Immature natural killer cell (primary cell): ENCODE measurements at regions not wholly inside any gene's neighbourhood (a gene's known extent, or its start where the extent isn't known, plus 50 kb on each side); places are given as distances from the start of the nearest gene placed in this dataset.

ENCODE experiments used
- DNase-seq, 3 donors: peaks; one replicate each; pipeline ENCODE4 v3.0.0; 2022; ENCODE audit warnings: mixed read lengths in 1 of 3
- H3K27ac Mint-ChIP-seq, 6 donors: one replicate each; pipeline ENCODE4 v1.8.0; 2020; ENCODE audit warnings: mixed read lengths in 6 of 6, mild to moderate bottlenecking in 5 of 6, inconsistent platforms in 4 of 6, moderate library complexity in 3 of 6
- H3K27me3 Mint-ChIP-seq, 3 donors: one replicate each; pipeline ENCODE4 v1.8.0; 2020 to 2021; ENCODE audit warnings: low read depth in 3 of 3, mild to moderate bottlenecking in 3 of 3, mixed read lengths in 3 of 3, moderate library complexity in 3 of 3, inconsistent platforms in 1 of 3
- H3K36me3 Mint-ChIP-seq, 3 donors: one replicate each; pipeline ENCODE4 v1.8.0; 2020; ENCODE audit warnings: mixed read lengths in 3 of 3, inconsistent platforms in 2 of 3, mild to moderate bottlenecking in 2 of 3
- H3K4me1 Mint-ChIP-seq, 2 donors: one replicate each; pipeline ENCODE4 v1.8.0; 2020; ENCODE audit warnings: inconsistent platforms in 2 of 2, mild to moderate bottlenecking in 2 of 2, mixed read lengths in 2 of 2, moderate library complexity in 1 of 2
- H3K4me3 Mint-ChIP-seq, 5 donors: one replicate each; pipeline ENCODE4 v1.8.0; 2020; ENCODE audit warnings: mild to moderate bottlenecking in 5 of 5, mixed read lengths in 5 of 5, inconsistent platforms in 3 of 5, moderate library complexity in 3 of 5
- H3K9me3 Mint-ChIP-seq, 6 donors: one replicate each; pipeline ENCODE4 v1.8.0; 2020; ENCODE audit warnings: mild to moderate bottlenecking in 6 of 6, mixed read lengths in 6 of 6, inconsistent platforms in 4 of 6, moderate library complexity in 3 of 6

GRCh38 chr3:110243081-110243480 is 828.5 kb upstream of the NECTIN3 start:
- Mint-ChIP-seq H3K4me1 (no peaks in the 10 kb centered on the region), H3K27ac (no peak overlapping the region), H3K27me3 (peaks cover 0 to 3% (median 1%) of the 10 kb centered on the region in 3 donors), H3K4me3 (no peak overlapping the region), H3K36me3 (no peaks in the 10 kb centered on the region), H3K9me3 (peaks cover 0 to 10% (median 4%) of the 10 kb centered on the region in 6 donors)
- DNase-seq: no peak

DNA sequence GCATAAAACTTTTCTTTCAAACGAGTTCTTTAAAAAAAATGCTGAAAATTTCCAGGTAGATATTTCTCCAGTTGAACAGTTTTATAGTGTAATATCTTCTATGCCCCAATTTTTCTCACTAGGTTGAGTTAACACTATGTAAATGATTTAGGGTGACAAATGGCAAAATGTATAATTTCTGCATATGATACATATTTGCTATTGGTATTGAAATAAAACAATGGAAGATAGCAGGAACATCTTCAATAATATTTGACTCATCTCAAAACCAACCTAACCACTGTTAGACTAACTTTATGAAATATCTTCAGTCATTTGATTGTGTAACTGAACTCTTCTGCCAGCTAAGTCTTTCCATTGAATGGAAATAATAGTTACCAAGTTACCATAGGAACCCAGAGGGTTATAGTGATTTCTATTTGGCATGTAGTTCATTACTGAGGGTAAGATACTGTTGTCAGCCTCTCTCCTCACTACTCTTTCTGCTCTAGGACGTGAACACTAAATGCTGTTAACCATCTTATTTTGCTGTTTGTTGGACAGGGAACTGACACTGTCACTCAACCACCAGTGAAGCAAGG is 824.7 kb upstream of the NECTIN3 start:
- Mint-ChIP-seq H3K4me1 (no peaks in the 10 kb centered on the region), H3K27ac (no peak overlapping the region), H3K36me3 (no peaks in the 10 kb centered on the region), H3K9me3 (peaks cover 0 to 10% (median 4%) of the 10 kb centered on the region in 6 donors), H3K4me3 (no peak overlapping the region), H3K27me3 (peaks cover 0 to 3% (median 0%) of the 10 kb centered on the region in 3 donors)
- no peak for DNase-seq

DNA sequence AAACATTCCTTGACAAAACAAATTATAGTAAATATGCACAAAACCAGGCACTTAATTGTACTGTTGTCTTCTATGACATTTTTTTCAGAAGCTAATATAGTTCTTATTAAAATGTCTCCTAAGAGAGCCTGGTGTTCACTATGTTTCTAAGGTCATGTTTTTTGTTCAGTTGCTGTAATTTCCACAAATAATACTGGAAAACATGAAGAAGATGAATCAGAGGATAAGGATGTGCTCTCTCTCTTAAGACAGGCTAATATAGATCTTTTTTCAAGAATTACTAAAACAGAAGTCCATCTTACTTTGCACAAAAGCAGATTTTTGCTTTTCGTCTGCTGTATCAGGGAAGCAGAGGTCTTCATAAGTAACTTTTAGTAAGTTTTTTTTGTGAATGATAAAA is 823.0 kb upstream of the NECTIN3 start:
- Mint-ChIP-seq H3K36me3 (no peaks in the 10 kb centered on the region), H3K27me3 (peaks cover 0 to 3% (median 0%) of the 10 kb centered on the region in 3 donors), H3K4me1 (no peaks in the 10 kb centered on the region), H3K9me3 (peaks cover 0 to 10% (median 4%) of the 10 kb centered on the region in 6 donors), H3K27ac (no peak overlapping the region), H3K4me3 (no peak overlapping the region)
- DNase-seq: no peak

- Mint-ChIP-seq H3K9me3 (peaks cover 0 to 4% (median 1%) of the 10 kb centered on the region in 6 donors), H3K36me3 (no peaks in the 10 kb centered on the region), H3K27me3 (peaks cover 0 to 1% (median 0%) of the 10 kb centered on the region in 3 donors), H3K27ac (no peak overlapping the region), H3K4me3 (no peak overlapping the region), H3K4me1 (no peaks in the 10 kb centered on the region)
- no peak for DNase-seq
Measured at GRCh38 chr3:110253794-110254193, 817.8 kb upstream of the NECTIN3 start.

DNA sequence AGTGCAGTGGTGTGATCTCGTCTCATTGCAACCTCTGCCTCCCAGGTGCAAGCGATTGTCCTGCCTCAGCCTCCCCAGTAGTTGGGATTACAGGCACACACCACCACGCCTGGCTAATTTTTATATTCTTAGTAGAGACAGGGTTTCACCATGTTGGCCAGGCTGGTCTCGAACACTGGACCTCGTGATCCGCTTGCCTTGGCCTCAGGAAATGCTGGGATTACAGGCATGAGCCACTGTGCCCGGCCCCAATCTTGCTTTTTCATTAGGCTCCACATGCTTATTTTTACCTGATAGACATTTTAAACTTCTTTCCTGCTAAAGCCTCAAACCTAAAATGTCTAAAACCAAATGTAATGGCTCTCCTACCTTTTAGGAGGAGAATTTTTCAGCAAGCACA is 817.0 kb upstream of the NECTIN3 start:
- Mint-ChIP-seq H3K9me3 (peaks cover 0 to 4% (median 0%) of the 10 kb centered on the region in 6 donors), H3K4me1 (no peaks in the 10 kb centered on the region), H3K4me3 (no peak overlapping the region), H3K27me3 (peaks cover 0 to 1% (median 0%) of the 10 kb centered on the region in 3 donors), H3K36me3 (no peaks in the 10 kb centered on the region), H3K27ac (no peak overlapping the region)
- DNase-seq: no peak

DNA sequence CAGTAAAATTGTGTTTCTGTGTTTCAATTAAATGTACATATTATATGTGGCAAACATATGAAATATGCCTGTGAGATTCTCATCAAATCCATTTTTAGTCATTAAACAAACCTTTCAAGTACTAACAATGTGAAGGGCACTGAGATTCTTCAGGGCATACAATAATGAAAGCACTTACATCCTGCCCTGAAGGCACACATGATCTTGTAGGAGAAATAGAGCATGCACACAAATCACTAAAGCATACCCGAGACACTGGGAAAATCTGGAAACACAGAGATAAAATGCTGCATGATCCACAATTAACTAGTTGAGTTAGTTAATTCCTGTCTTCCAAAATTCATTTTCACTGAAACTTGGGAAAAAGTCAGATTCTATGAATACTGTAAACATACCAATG is 810.5 kb upstream of the NECTIN3 start:
- H3K4me1 Mint-ChIP-seq: no peaks in the 10 kb centered on the region
- DNase-seq: no peak
- peaks cover 0 to 4% (median 2%) of the 10 kb centered on the region in 3 donors for H3K27me3 Mint-ChIP-seq
- no peaks in the 10 kb centered on the region for H3K36me3 Mint-ChIP-seq
- no peak overlapping the region for H3K4me3 Mint-ChIP-seq
- H3K27ac Mint-ChIP-seq: no peak overlapping the region
- peaks cover 0 to 4% (median 0%) of the 10 kb centered on the region in 6 donors for H3K9me3 Mint-ChIP-seq

DNA sequence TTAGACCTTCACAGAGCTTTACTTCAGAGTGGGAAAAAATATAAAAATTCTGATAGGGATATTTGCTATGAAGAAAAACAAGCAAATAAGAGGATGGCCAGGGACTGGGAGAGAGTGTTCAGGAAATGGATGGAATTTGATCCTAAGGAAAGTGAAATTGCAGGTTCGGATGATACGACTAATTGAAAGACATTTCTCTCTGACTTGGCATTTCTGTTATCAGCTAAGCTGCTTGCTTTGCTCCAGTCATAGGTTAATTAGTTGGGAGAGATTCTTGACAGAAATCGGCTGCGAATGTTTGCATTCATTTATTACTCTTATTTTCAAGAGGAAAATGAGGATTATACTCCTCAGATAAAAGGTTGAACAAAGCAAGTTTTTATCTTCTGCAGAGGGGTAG is 808.7 kb upstream of the NECTIN3 start:
- H3K36me3 Mint-ChIP-seq: no peaks in the 10 kb centered on the region
- no peaks in the 10 kb centered on the region for H3K4me1 Mint-ChIP-seq
- peaks cover 0 to 2% (median 0%) of the 10 kb centered on the region in 6 donors for H3K9me3 Mint-ChIP-seq

DNA sequence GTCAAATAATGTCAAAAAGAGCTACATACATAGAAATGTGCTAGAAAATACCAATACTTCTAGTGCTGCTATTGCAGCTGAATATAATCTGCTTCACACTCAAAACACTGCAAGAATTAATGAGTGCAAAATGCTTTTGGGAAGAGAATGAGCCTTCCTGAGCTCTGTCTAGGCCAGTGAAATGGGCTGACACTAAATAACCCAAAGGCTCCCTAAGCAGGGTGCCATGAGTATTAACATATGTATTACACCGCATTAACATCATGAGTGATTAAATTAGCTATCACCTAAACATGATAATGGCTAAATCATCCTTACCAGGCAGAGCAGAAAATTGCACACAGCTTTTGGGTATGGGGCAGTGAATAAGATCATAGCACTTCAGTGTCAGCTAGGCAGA is 806.3 kb upstream of the NECTIN3 start:
- Mint-ChIP-seq H3K4me1 (no peaks in the 10 kb centered on the region), H3K27me3 (peaks cover 0 to 2% (median 0%) of the 10 kb centered on the region in 3 donors), H3K27ac (no peak overlapping the region), H3K4me3 (no peak overlapping the region), H3K36me3 (no peaks in the 10 kb centered on the region), H3K9me3 (peaks cover 0 to 3% (median 0%) of the 10 kb centered on the region in 6 donors)
- DNase-seq: no peak

More for the DNA sequence above, 808.7 kb upstream of the NECTIN3 start:
- no peak overlapping the region for H3K4me3 Mint-ChIP-seq
- peaks cover 0 to 2% (median 2%) of the 10 kb centered on the region in 3 donors for H3K27me3 Mint-ChIP-seq
- DNase-seq: no peak
- H3K27ac Mint-ChIP-seq: no peak overlapping the region

DNA sequence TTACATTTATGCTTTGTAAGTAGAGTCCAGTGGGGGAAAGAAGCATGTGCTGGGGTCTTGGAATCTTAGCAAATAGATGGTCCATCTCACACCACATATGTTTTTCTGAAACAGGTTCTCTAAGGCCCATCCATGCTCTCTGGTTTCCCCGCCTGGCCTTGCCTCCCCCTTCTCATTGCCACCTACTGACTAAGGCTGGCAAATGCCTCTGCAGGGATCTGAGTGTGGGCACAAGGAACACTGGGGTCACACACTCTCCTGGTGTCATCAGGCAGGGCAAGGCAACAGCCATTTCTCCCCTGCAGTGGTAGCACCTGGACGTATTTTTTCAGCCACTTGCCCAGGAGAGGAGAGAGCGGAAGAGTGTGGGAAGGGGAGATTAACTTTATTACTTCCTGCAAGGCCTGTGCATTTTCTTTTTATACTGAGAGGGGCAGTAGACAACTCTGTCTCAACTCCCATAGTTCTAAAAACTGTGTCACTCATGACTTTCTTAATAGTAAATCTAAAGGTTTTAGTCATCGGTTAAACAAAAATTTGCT is 804.2 kb upstream of the NECTIN3 start:
- no peaks in the 10 kb centered on the region for H3K27me3 Mint-ChIP-seq
- peaks cover 0 to 3% (median 0%) of the 10 kb centered on the region in 6 donors for H3K9me3 Mint-ChIP-seq
- no peaks in the 10 kb centered on the region for H3K4me1 Mint-ChIP-seq
- H3K27ac Mint-ChIP-seq: no peak overlapping the region
- no peak for DNase-seq
- no peak overlapping the region for H3K4me3 Mint-ChIP-seq
- no peaks in the 10 kb centered on the region for H3K36me3 Mint-ChIP-seq

DNA sequence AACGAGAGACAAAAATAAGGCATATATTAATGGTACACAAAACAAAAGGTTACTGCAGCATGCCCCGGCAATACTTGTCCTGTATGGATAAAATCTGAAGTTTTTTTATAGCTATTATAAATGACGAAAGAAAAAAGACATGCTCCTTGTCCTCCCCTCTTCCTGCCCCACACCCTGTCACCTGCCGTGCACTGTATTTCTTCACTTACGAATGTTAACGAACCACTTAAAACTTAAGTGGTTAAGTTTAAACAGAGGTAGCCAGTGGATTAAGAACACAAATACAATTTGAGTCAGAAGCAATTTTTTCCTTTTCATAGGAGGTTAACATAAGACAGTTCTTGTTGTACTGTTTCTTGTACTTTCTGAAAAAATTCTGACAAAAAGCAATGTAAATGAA is 799.1 kb upstream of the NECTIN3 start:
- no peak for DNase-seq
- Mint-ChIP-seq H3K9me3 (peaks cover 0 to 3% (median 0%) of the 10 kb centered on the region in 6 donors), H3K27me3 (peaks cover 0 to 2% (median 0%) of the 10 kb centered on the region in 3 donors), H3K27ac (no peak overlapping the region), H3K36me3 (no peaks in the 10 kb centered on the region), H3K4me3 (no peak overlapping the region), H3K4me1 (no peaks in the 10 kb centered on the region)

- H3K27me3 Mint-ChIP-seq: peaks cover 0 to 5% (median 1%) of the 10 kb centered on the region in 3 donors
Measured at GRCh38 chr3:110291886-110292501, 779.6 kb upstream of the NECTIN3 start.

GRCh38 chr3:110293660-110294059 is 778.0 kb upstream of the NECTIN3 start:
- H3K4me3 Mint-ChIP-seq: no peak overlapping the region

More at GRCh38 chr3:110291886-110292501, 779.6 kb upstream of the NECTIN3 start:
- Mint-ChIP-seq H3K9me3 (peaks cover 0 to 23% (median 4%) of the 10 kb centered on the region in 6 donors), H3K4me3 (no peak overlapping the region), H3K36me3 (no peaks in the 10 kb centered on the region), H3K27ac (no peak overlapping the region), H3K4me1 (no peaks in the 10 kb centered on the region)
- DNase-seq: no peak

DNA sequence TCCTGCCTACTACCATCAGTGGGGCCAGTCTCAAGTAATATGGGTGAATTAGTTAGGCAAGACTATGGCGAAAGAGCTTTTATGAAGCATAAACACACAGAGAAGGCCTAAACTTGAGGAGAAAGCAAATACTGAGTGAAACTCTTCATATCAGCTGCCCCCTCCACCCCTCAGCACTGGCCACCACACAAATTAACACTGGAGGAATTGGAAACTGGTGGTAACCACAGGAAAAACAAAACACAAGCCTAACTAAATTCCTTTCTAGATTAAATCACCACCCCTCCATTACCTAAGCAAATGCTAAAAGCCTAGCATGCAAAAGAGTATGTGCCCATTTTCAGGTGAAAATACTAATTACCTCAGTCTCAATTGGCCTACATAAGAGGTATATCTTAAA is 774.7 kb upstream of the NECTIN3 start:
- Mint-ChIP-seq H3K4me3 (no peak overlapping the region), H3K4me1 (no peaks in the 10 kb centered on the region), H3K27me3 (peaks cover 0 to 5% (median 0%) of the 10 kb centered on the region in 3 donors), H3K27ac (no peak overlapping the region), H3K36me3 (no peaks in the 10 kb centered on the region), H3K9me3 (peaks cover 0 to 23% (median under 1%) of the 10 kb centered on the region in 6 donors)
- no peak for DNase-seq

More at GRCh38 chr3:110293660-110294059, 778.0 kb upstream of the NECTIN3 start:
- DNase-seq: no peak
- Mint-ChIP-seq H3K9me3 (peaks cover 0 to 23% (median 3%) of the 10 kb centered on the region in 6 donors), H3K27ac (no peak overlapping the region), H3K27me3 (peaks cover 0 to 5% (median 0%) of the 10 kb centered on the region in 3 donors), H3K4me1 (no peaks in the 10 kb centered on the region), H3K36me3 (no peaks in the 10 kb centered on the region)

GRCh38 chr3:110301781-110302180 is 769.8 kb upstream of the NECTIN3 start:
- H3K4me1 Mint-ChIP-seq: no peaks in the 10 kb centered on the region

More at GRCh38 chr3:110301781-110302180, 769.8 kb upstream of the NECTIN3 start:
- Mint-ChIP-seq H3K27ac (no peak overlapping the region), H3K4me3 (no peak overlapping the region), H3K27me3 (peaks cover 0 to 3% (median 0%) of the 10 kb centered on the region in 3 donors), H3K36me3 (no peaks in the 10 kb centered on the region), H3K9me3 (peaks cover 0 to 1% (median 0%) of the 10 kb centered on the region in 6 donors)
- DNase-seq: no peak
